Tibial nerve (tissue), 4 donors: ENCODE measurements at regions not wholly inside any gene's neighbourhood (a gene's known extent, or its start where the extent isn't known, plus 50 kb on each side); places are given as distances from the start of the nearest gene placed in this dataset.

Source experiments
- DNase-seq, 2 donors: peaks; one replicate each; pipeline ENCODE4 v3.0.0-alpha.2; 2019; ENCODE audit warnings: low spot score in 2 of 2
- H3K27ac ChIP-seq, 4 donors: fragments of 200-600 bp; sonication (generic) in 3 of 4; one replicate each; pipeline ENCODE4 v1.5.1; 2017 to 2019; ENCODE audit warnings: mild to moderate bottlenecking in 1 of 4
- H3K27me3 ChIP-seq, 2 donors: fragments of 200-600 bp; sonication (generic) in 1 of 2; one replicate each; pipeline versions ENCODE4 v1.5.1 to v1.6.0; 2017 to 2019
- H3K36me3 ChIP-seq, 3 donors: fragments of 200-600 bp; sonication (generic); one replicate each; pipeline ENCODE4 v1.5.1; 2018 to 2019
- H3K4me1 ChIP-seq, 4 donors: fragments of 200-600 bp; sonication (generic) in 3 of 4; one replicate each; pipeline ENCODE4 v1.5.1; 2017 to 2019
- H3K4me3 ChIP-seq, 4 donors: fragments of 200-600 bp; sonication (generic) in 3 of 4; one replicate each; pipeline ENCODE4 v1.5.1; 2017 to 2019; ENCODE audit warnings: mild to moderate bottlenecking in 1 of 4, moderate library complexity in 1 of 4
- H3K9me3 ChIP-seq, 4 donors: fragments of 200-600 bp; sonication (generic) in 3 of 4; one replicate each; pipeline ENCODE4 v1.5.1; 2017 to 2019
- EP300 ChIP-seq, 2 donors: sonication (generic); formaldehyde crosslinking; IDR thresholded peaks; one replicate each; pipeline ENCODE4 v1.6.1; 2017; ENCODE audit warnings: antibody characterized with exemption in 2 of 2, mild to moderate bottlenecking in 1 of 2
- POLR2A ChIP-seq, 2 donors: fragments of 450-650 bp; IDR thresholded peaks; one replicate each; pipeline ENCODE4 v1.6.1; 2017; ENCODE audit warnings: antibody characterized with exemption in 2 of 2, mild to moderate bottlenecking in 2 of 2, moderate library complexity in 2 of 2
- WGBS, 2 donors: methylation state at CpG; one replicate each; pipeline ENCODE4 v1.1.5; 2018; 5-methylcytosine and 5-hydroxymethylcytosine counted together
- TF ChIP-seq, protein P1 (sequence below), 5 experiments: fragments of 200-600 bp in 3 of 5; fragments of 450-650 bp in 2 of 5; sonication (generic) in 3 of 5; IDR thresholded peaks; one replicate each; pipeline ENCODE4 v1.5.1; 2016 to 2019; ENCODE audit warnings: antibody characterized with exemption in 5 of 5, mild to moderate bottlenecking in 3 of 5, moderate library complexity in 2 of 5

DNA sequence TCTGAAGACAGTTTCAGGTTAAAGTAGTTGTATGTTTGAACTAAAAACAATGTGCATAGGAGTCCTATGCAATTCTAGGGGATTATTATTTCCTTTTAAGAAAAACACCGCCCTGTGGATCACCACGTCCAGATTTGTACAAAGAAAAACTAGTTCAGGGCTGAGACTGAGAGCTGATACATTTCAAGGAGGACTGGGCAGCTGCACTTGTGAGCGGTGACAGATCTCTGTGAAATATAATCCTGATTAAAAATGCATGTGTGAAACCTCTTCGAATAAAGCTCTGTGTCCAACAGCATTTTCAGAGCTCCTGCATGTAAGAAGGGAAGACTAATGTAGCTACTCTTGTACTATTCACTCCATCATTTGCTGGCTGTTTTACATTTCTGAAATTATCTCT lies 365.8 kb upstream of the PITX2 start:
- TF ChIP-seq EP300 (IDR thresholded peaks at IDR 0.05), result no peak
- TF ChIP-seq, protein P1, sequence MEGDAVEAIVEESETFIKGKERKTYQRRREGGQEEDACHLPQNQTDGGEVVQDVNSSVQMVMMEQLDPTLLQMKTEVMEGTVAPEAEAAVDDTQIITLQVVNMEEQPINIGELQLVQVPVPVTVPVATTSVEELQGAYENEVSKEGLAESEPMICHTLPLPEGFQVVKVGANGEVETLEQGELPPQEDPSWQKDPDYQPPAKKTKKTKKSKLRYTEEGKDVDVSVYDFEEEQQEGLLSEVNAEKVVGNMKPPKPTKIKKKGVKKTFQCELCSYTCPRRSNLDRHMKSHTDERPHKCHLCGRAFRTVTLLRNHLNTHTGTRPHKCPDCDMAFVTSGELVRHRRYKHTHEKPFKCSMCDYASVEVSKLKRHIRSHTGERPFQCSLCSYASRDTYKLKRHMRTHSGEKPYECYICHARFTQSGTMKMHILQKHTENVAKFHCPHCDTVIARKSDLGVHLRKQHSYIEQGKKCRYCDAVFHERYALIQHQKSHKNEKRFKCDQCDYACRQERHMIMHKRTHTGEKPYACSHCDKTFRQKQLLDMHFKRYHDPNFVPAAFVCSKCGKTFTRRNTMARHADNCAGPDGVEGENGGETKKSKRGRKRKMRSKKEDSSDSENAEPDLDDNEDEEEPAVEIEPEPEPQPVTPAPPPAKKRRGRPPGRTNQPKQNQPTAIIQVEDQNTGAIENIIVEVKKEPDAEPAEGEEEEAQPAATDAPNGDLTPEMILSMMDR (IDR thresholded peaks at IDR 0.05), result no peak
- Histone ChIP-seq H3K4me1 (no peaks in the 10 kb centered on the region), H3K36me3 (no peaks in the 10 kb centered on the region), H3K27ac (no peak overlapping the region), H3K9me3 (no peaks in the 10 kb centered on the region), H3K27me3 (no peaks in the 10 kb centered on the region), H3K4me3 (no peak overlapping the region)
- no peak for DNase-seq
- 64% methylated on average over 4 of the region's 4 CpGs for WGBS, 2 donors

DNA sequence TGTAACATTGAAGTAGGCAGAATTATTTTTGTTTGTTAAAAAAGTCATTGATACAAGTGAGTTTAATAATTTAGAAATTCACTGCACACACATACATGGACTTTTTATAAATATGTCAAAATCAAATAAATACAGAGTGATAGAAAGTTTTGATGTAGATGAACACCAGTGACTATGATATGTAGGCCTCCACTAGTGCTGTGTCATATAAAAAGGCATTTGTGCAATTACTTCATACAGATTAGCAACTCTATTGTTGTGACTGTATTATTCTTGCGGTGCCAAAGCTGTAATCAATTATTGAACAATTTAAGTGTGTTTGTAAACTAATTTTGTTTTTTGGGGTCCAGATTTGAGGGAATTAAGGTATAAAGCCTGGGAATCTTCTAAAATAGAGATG lies 366.2 kb upstream of the PITX2 start:
- H3K9me3 ChIP-seq, result no peaks in the 10 kb centered on the region
- WGBS, 2 donors, result 64 to 84% methylated on average over 1 of the region's 1 CpG
- no peak overlapping the region for H3K4me3 ChIP-seq
- H3K27ac ChIP-seq, result no peak overlapping the region
- H3K27me3 ChIP-seq, result no peaks in the 10 kb centered on the region
- H3K36me3 ChIP-seq, result no peaks in the 10 kb centered on the region
- TF ChIP-seq, protein P1 (IDR thresholded peaks at IDR 0.05), result no peak
- TF ChIP-seq POLR2A (IDR thresholded peaks at IDR 0.05), result no peak
- TF ChIP-seq EP300 (IDR thresholded peaks at IDR 0.05), result no peak
- H3K4me1 ChIP-seq, result no peaks in the 10 kb centered on the region
- DNase-seq, result no peak

DNA sequence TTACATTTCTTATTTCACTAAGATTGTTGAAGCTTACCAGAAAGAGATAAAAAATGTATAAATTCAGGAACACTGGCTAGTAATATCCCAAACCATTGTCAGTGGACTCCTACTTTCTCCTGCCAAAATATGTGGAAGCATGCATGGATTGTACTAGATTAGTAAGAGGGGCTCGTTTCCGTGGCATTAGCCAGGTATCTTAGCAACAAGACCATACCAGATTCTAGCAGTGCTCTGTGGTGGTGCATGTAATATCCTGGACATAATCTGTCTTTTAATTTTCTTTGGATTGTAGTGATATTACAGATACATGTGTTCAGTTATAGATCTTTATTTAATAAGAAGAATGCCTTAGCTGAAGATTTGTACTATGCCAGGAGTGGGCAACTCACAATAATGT lies 371.9 kb upstream of the PITX2 start:
- Histone ChIP-seq H3K4me3 (no peak overlapping the region), H3K27me3 (no peaks in the 10 kb centered on the region), H3K9me3 (no peaks in the 10 kb centered on the region), H3K36me3 (no peaks in the 10 kb centered on the region), H3K4me1 (no peaks in the 10 kb centered on the region), H3K27ac (no peak overlapping the region)
- TF ChIP-seq POLR2A (IDR thresholded peaks at IDR 0.05), result no peak
- TF ChIP-seq, protein P1 (IDR thresholded peaks at IDR 0.05), result no peak
- no peak for TF ChIP-seq EP300 (IDR thresholded peaks at IDR 0.05)
- WGBS, 2 donors, result 45 to 63% methylated on average over 2 of the region's 2 CpGs
- no peak for DNase-seq

DNA sequence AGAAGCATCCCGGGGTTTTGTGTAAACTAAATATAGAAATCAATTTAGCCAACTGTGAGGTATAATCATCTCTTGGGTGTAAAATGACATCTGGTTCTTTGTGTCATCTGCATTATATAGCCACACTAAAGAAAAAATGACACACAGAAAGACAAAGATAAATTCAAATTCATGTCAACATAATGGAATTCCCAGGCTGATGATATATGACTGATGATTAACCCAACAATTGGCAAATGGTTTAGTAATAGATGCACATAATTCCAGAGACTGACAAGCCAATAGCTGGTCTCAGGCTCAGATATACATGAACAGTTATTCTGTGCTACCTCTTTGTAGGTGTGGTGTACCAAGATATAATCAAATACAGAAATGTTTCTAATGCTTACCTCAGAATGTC lies 375.4 kb upstream of the PITX2 start:
- 88 to 91% methylated on average over 1 of the region's 1 CpG for WGBS, 2 donors
- Histone ChIP-seq H3K36me3 (no peaks in the 10 kb centered on the region), H3K27ac (no peak overlapping the region), H3K9me3 (no peaks in the 10 kb centered on the region), H3K27me3 (no peaks in the 10 kb centered on the region), H3K4me3 (no peak overlapping the region), H3K4me1 (no peaks in the 10 kb centered on the region)
- no peak for TF ChIP-seq POLR2A (IDR thresholded peaks at IDR 0.05)
- TF ChIP-seq, protein P1 (IDR thresholded peaks at IDR 0.05), result no peak
- TF ChIP-seq EP300 (IDR thresholded peaks at IDR 0.05), result no peak
- DNase-seq, result no peak

DNA sequence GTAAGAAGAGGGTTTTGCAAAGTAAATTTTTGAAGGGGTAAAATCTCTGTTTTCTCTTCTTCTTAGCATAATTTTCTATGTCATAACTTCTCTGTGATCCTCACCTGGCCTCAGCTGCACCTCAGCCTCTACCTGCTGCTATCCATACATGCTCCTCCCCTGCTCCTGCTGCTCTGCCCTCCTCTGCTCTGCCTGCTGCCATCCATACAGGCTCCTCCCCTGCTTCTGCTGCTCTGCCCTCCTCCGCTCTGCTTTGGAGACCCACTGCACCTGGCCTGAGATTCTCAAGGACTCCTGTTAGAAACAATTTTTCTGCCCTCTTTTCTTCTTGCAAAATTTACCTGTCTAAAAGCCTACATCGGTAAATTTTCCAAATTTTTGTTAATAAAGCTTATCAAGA lies 388.6 kb upstream of the PITX2 start:
- Histone ChIP-seq H3K36me3 (no peaks in the 10 kb centered on the region), H3K27me3 (no peaks in the 10 kb centered on the region), H3K4me1 (no peaks in the 10 kb centered on the region), H3K4me3 (no peak overlapping the region), H3K27ac (no peak overlapping the region), H3K9me3 (no peaks in the 10 kb centered on the region)
- TF ChIP-seq EP300 (IDR thresholded peaks at IDR 0.05) (no peak), POLR2A (IDR thresholded peaks at IDR 0.05) (no peak)
- TF ChIP-seq, protein P1 (IDR thresholded peaks at IDR 0.05), result no peak
- 92% methylated on average over 2 of the region's 2 CpGs for WGBS, 2 donors
- DNase-seq, result no peak
